Right kidney (tissue), 1 donor: ENCODE measurements at regions not wholly inside any gene's neighbourhood (a gene's known extent, or its start where the extent isn't known, plus 50 kb on each side); places are given as distances from the start of the nearest gene placed in this dataset.
A peak's percentile ranks its signal among the peaks of the same experiment; 100 is the strongest.
"Not testable (repeated sequence)": the region's sequence is repeated elsewhere in the genome, so short reads cannot be mapped to it uniquely, and the experiment has no call there.

ENCODE experiments used
- DNase-seq: peaks from one replicate; pipeline ENCODE4 v3.0.0-alpha.2; 2016

DNA sequence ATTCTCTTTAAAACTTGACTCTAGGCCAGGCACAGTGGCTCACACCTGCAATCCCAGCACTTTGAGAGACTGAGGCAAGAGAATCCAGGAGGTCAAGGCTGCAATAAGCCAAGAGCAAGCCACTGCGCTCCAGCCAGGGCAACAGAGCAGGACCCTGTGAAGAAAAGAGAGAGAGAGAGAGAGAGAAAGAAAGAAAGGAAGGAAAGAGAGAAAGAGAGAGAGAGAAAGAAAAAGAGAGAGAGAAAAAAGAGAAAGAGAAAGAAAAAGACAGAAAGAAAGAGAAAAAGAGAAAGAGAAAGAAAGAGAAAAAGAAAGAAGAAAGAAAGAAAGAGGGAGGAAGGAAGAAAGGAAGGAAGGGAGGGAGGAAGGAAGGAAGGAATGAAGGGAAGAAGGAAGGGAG, 76.7 kb downstream of the RIN2 start:
- DNase-seq = no peak

GRCh38 chr20:19835533-19836222, 77.6 kb downstream of the RIN2 start:
- no peak for DNase-seq

- DNase-seq = no peak
Measured at GRCh38 chr20:19838468-19838867, 80.4 kb downstream of the RIN2 start.

DNA sequence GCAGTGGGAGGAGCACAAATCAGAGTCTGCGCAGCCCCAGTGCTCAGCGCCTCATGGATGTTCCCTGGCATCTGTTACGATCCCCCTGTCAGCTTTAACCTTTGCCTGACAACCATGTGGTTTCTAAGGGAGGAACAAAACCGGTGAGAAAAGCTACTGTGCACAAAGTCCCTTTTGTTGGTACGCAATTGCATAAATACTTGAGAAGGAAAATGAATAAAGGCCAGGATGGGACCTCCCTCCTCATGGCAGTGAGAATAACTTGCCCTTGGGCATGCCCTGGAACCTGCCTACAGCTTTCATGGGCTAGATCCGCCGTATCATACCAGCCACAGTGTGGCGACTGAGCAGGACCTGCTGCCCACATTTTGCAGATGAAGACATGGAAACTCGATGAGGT, 81.0 kb downstream of the RIN2 start:
- no peak for DNase-seq

- no peak for DNase-seq
Measured at GRCh38 chr20:19840111-19840710, 82.2 kb downstream of the RIN2 start.

GRCh38 chr20:19841740-19842139, 83.7 kb downstream of the RIN2 start:
- no peak for DNase-seq

- not testable (repeated sequence) for DNase-seq
Measured at GRCh38 chr20:19844850-19845249, 86.8 kb downstream of the RIN2 start.

- DNase-seq = no peak
Measured at GRCh38 chr20:19847383-19847782, 89.3 kb downstream of the RIN2 start.

DNA sequence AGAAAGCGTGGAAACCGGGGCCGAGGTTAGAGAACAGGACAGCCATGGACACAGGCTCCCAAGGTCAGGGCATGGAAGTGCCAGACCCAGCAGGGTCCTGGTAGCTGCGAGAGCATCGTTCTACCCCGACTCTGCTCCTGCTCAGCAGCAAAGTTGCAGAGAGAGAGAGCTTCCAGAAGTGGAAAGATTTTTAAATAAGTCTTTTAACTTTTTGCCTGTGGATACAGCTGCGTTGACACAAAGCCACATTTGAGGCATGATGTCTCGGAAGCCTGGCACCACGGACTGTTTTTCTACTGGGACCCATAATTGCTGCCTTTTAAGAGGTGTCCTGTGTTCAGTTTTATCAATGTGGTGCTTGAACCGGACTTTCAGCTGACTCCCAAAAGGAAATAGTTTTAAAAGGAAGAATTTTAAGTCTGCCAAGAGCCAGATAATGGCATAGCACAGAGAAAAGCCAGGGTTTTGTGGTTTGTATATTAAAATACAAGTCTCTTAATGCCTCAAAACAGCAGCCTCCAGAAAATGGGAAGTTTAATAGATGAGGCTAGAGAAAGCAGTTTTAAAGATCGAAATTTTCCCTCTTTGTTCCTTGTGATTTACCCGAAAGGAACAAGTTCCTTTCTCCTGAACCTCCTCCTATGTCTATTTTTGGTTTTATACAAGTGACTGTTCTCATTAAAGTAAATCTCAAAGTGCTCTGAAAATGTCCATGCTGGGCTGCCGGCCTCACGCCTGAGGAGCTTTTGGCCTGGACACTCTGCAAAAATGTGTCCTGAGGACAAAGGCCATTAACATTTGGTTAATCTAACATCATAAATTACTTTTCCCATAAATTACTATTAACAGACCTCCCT, 91.5 kb downstream of the RIN2 start:
- DNase-seq = no peak

DNA sequence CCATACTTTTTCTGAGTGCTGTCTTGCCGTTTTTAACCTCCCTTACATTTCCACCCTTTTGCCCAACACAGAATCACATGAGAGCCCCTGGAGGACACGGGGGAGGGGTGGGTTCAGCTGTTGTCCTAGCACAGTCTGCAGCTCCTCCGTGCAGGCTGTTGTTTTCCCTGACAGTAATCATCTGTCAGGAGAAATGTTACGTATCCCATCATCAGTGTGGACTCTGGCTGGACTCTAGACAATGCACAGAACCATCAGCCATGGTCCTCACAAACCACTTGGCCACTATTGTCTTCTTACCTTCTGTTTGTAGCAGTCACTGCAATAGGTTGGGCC, 92.1 kb downstream of the RIN2 start:
- DNase-seq = peak; percentile 43

DNA sequence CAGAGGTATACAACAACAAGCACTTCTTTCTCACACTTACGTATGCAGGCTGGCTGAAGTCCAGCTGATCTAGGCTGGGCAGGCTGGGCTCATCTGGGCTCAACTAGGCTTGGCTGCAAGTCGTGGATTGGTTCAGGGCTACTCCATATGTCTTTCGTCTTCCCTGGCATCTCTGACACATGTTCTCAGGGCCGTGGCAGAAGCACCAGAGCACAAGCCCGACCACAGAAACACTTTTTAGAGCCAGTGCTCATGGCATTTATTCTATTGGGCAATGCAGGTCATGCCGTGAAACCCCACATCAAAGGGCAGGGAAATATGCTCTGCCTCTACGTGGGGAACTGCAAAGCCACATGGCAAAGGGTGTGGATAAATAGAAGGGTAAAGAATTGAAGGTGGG, 93.8 kb downstream of the RIN2 start:
- DNase-seq = no peak

- no peak for DNase-seq
Measured at GRCh38 chr20:19855416-19855815, 97.4 kb downstream of the RIN2 start.

DNA sequence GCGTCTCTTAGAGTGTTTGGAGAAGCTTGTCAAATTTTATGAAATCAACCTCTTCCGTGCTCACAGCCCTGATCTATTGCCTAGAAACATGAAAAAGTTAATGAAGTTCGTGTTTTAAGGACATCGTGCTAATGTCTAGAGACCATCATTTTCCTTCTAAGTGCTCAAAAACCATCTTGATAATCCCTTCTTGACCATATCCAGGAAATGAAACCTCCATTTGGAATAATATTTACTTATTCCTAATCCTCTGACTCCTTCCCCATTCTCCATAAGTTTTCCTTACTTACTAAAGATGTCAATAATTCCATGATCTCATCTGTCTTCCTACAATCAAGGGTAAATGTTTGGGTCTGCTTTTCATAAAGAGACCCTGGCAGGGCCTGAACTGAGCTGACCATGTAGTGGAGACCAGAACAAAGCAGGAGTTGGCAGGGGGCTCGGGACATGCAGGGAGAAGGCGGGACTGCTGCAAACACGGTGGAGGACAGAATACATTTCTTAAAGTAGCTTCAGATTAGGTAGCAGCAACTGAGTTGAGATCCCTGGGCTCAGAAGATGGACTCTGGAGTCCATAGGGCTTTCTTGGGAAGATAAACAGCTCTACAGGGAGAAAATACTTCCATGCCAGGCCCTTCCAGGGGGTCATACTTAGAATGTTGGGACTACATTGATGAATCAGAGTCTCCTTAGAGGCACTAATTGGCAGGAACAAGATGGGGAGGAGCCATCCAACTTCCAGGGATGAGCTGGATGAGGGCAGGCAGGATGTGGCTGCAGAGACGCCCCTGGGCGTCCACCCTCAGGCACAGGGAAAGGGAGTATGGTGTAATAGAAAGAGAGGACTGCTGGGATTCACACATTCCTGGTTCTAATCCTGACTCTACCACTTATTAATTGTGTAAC, 100.7 kb downstream of the RIN2 start:
- DNase-seq = no peak

DNA sequence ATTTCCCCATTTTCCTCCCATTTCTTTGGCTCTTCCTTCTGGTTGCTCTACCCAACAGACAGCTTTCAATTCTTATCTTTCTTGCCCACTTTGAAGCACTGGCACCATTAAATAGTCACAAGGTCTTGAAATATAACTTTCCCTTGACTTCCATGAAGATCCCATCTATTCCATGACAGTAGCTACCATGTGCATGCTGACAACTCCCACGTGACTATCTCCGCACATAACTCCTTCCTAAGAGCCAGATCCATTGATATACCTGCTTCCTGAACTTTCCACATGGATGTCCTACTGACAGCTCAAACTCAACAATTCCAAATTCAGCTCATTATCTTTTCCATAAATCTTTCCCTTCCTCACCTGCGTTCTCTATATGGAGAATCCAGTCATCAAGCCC, 101.4 kb downstream of the RIN2 start:
- DNase-seq = no peak

GRCh38 chr20:19860737-19861136, 102.7 kb downstream of the RIN2 start:
- DNase-seq = no peak

- no peak for DNase-seq
Measured at GRCh38 chr20:19861147-19861759, 103.2 kb downstream of the RIN2 start.

DNA sequence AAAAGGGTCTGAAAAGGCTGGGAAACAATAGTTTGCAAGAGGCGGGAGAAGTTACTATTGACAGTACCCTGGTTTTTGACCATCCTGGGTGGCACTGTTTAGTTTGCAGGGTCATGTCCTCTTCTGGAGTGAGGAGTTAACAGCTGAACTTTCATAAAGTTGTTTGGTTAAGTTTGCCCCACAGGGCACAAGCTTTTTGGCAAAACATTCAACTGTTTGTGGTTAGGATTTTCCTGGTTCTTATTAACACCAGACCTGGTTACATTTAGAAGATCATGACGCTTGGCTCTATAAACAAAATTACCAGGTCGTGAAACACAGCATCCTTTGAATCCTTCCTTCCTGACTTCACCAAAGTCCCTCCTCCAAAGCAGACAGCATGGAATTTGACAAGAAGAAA, 106.1 kb downstream of the RIN2 start:
- no peak for DNase-seq

DNA sequence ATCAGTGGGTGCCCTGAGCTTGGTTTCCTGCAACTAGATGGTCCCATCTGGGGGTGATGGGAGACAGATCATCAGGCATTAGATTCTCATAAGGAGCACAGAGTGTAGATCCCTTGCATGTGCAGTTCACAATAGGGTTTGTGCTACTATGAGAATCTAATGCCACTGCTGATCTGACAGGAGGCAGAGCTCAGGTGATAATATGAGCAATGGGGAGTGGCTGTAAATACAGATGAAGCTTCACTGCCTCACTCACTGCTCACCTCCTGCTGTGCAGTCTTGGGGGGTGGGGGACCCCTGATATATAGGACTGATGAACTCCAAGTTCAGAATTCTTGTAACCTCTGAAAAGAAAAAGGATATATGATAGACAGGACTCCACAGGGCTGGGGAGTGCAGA, 108.0 kb downstream of the RIN2 start:
- DNase-seq = no peak

- DNase-seq = no peak
Measured at GRCh38 chr20:19867074-19867473, 109.0 kb downstream of the RIN2 start.

GRCh38 chr20:19867940-19868371, 109.9 kb downstream of the RIN2 start:
- DNase-seq = no peak

DNA sequence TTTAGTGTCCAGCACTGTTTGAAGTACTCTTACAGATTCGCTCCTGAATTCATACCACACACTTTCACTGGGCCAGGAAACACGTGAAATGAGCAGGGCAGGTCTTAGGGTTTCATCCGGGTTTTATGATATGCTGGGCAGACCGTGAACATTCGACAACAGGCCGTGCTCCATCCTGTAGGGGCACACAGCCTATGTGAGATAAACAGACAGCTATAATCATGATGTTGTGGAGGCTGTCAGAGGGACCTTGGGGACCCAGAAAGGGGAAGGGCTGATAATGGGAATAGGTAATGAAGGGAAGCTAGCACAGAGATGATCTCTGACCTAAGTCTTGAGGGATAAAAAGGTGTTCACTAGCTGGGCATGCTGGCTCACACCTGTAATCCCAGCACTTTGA, 110.4 kb downstream of the RIN2 start:
- no peak for DNase-seq

DNA sequence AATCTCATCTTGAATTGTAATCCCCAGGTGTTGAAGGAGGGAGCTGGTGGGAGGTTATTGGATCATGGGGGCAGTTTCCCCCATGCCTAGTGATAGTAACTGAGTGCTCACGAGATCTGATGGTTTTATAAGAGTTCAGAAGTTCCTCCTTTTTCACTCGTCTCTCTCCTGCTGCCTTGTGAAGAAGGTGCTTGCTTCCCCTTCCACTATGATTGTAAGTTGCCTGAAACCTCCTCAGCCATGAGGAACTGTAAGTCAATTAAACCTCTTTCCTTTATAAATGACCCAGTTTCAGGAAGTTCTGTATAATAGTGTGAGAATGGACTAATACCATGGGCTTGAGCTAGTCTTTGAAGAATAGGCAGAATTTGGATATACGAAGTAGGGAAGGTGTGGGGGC, 113.9 kb downstream of the RIN2 start:
- DNase-seq = no peak
